GM12878 (cell line): ENCODE measurements at regions not wholly inside any gene's neighbourhood (a gene's known extent, or its start where the extent isn't known, plus 50 kb on each side); places are given as distances from the start of the nearest gene placed in this dataset.

Experiments used
- IRF3 ChIP-seq: fragments of 450-650 bp; IDR thresholded peaks from 2 replicates; pipeline ENCODE4 v1.6.1; 2014; ENCODE audit warnings: mild to moderate bottlenecking
- YY1 ChIP-seq: IDR thresholded peaks from 2 replicates; pipeline ENCODE4 v1.6.1; 2011; ENCODE audit warnings: low read depth, mild to moderate bottlenecking, low read length

GRCh38 chr5:128778474-128778873, 186.8 kb upstream of the SLC27A6 start:
- no peak for TF ChIP-seq YY1
- no peak for TF ChIP-seq IRF3
